Tibial nerve (tissue), 3 donors: ENCODE measurements at regions not wholly inside any gene's neighbourhood (a gene's known extent, or its start where the extent isn't known, plus 50 kb on each side); places are given as distances from the start of the nearest gene placed in this dataset.
"Not testable (repeated sequence)": the region's sequence is repeated elsewhere in the genome, so short reads cannot be mapped to it uniquely, and the experiment has no call there.

ENCODE experiments used
- POLR2A ChIP-seq, 2 donors: fragments of 450-650 bp; IDR thresholded peaks; one replicate each; pipeline ENCODE4 v1.6.1; 2017; ENCODE audit warnings: antibody characterized with exemption in 2 of 2, mild to moderate bottlenecking in 2 of 2, moderate library complexity in 2 of 2
- TF ChIP-seq, protein P1 (sequence below), 5 experiments: fragments of 200-600 bp in 3 of 5; fragments of 450-650 bp in 2 of 5; sonication (generic) in 3 of 5; IDR thresholded peaks; one replicate each; pipeline ENCODE4 v1.5.1; 2016 to 2019; ENCODE audit warnings: antibody characterized with exemption in 5 of 5, mild to moderate bottlenecking in 3 of 5, moderate library complexity in 2 of 5

DNA sequence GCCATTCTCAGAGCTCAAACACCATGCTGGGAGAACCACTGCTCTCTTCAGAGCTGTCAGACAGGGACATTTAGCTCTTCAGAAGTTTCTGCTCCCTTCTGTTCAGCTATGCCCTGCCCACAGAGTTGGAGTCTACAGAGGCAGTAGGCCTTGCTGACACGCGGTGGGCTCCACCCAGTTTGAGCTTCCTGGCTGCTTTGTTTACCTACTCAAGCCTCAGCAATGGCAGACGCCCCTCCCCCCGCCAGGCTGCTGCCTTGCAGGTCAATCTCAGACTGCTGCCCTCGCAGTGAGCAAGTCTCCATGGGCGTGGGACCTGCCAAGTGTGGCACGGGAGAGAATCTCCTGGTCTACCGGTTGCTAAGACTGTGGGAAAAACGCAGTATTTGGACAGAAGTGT, 93.8 kb upstream of the ZC3H12A start:
- TF ChIP-seq, protein P1, sequence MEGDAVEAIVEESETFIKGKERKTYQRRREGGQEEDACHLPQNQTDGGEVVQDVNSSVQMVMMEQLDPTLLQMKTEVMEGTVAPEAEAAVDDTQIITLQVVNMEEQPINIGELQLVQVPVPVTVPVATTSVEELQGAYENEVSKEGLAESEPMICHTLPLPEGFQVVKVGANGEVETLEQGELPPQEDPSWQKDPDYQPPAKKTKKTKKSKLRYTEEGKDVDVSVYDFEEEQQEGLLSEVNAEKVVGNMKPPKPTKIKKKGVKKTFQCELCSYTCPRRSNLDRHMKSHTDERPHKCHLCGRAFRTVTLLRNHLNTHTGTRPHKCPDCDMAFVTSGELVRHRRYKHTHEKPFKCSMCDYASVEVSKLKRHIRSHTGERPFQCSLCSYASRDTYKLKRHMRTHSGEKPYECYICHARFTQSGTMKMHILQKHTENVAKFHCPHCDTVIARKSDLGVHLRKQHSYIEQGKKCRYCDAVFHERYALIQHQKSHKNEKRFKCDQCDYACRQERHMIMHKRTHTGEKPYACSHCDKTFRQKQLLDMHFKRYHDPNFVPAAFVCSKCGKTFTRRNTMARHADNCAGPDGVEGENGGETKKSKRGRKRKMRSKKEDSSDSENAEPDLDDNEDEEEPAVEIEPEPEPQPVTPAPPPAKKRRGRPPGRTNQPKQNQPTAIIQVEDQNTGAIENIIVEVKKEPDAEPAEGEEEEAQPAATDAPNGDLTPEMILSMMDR (IDR thresholded peaks at IDR 0.05) = not testable (repeated sequence)
- TF ChIP-seq POLR2A (IDR thresholded peaks at IDR 0.05) = not testable (repeated sequence)
